Stimulated activated naive CD4-positive, alpha-beta T cell (primary cell): ENCODE measurements at regions not wholly inside any gene's neighbourhood (a gene's known extent, or its start where the extent isn't known, plus 50 kb on each side); places are given as distances from the start of the nearest gene placed in this dataset.

Experiments
- DNase-seq, 6 experiments: peaks; one replicate each; lab custom pipeline; 2025; lab: John Stamatoyannopoulos, UW

- no peak for DNase-seq
Measured at GRCh38 chr3:24838533-24838932, 343.9 kb upstream of the THRB start.

GRCh38 chr3:24843955-24844354, 349.3 kb upstream of the THRB start:
- no peak for DNase-seq

- DNase-seq, result no peak
Measured at GRCh38 chr3:24845524-24846155, 351.0 kb upstream of the THRB start.

DNA sequence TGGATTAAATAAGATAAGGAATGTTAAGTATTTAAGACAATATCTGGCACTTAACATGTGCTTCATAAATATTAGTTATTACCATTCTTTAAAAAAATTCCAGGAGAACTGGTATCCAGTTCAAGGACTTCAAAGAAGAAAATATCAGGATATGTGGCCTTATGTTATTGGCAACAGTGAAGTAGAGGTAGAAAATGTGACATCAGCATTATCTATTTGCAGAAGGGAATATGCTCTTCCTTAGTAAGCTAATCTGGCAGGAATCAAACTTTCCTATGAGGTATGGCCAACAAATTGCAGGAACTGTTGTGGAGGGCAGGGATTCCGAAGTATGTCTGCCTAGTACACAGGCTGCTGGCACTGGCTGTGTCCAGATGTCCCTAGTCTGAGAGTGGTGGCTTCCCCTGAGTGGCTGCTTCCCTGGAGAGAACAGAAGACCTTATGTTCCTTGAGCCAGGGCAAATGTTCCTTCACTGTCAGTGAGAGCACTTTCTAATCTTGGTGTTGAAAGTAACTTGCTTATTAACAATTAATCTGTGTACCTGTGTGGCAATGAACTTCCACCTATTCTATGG, 351.7 kb upstream of the THRB start:
- no peak for DNase-seq

DNA sequence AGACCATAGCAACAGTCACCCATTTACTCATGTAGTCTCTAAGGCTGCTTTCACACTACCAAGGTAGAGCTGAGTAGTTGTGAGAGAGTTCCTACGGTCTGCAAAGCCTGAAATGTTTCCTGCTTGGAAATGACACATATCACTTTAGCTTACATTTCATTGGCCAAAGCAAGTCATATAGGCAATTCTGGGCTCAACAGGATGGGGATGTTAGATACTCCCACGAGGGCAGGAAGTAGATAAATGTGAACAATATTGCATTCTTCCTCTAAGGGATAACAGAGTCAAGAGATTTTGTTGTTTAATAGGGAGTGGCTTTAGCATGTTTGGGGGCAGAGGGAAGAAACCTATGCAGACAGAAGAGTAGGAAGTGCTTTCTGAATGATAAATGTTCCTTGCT, 355.6 kb upstream of the THRB start:
- DNase-seq, result no peak

DNA sequence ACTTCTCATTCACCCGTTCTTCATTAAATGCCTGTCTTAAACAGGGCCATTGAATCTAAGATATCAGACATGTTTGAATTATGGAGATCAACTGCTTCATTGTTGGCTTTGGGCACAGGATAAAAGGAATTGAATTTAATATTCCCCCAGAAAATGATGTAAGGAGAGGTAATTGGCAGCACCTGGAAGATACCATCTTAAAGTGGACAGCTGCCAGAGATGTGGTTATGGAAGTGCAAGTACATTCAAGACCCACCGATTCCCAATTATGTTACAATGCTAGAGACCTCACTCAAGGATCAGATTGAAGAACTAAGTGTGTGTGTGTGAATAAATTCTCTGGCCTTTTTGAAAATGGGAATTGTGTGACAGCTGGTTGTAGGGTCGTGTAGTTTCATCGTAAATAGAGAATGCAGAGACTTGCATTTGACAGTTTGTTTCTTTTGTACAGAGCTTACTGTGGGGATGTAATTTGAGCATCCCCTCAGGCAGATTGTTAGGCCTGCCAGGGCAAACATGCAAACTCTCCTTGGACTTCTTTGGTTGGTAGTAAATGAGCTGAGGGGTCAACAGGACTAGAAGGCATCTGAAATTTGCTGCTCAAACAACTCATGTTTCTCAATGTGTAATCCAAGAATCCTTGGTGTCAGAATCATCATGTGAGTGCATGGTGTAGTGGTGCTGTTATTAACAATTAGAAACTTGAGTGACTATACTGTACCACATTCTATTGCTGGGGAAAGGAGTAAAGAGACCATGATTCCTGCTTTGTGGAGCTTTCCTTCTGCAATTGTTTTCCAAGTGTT, 359.2 kb upstream of the THRB start:
- no peak for DNase-seq

DNA sequence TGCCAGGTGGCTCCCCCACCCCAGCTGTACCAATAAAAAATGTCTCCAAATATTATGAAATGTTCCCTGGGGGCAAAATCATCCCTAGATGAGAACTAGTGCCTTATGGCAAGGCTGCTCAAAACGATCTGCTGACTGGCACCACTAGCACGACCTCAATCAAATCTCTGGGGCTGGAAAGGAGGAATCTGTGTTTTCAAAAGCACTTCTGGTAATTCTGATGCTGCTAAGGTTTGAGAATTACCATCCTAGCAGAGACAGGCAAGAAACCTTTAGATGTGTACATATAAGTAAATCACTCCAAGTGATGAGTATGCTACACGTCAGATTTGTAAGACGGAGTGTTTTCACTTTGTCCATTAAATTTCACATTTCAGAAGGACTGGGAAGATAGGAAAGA, 360.1 kb upstream of the THRB start:
- no peak for DNase-seq

DNA sequence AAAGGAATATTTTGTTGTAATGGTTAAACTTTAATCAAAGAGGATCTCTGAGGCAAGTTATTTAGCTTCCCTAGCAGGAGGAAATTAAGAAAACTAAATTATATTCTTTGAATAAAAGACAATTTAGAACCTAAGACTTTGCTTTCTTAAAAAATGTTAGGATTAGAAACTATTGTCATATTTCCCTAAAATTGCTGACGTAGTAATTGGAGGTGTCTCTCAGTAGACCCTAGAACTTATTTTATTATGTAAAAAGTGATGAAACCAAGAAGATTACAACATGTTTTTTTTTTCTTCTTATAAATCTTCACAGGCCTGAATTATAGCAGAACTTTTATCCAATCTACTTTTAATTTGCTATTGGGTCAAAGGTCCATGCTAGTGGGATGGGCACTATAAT, 363.3 kb upstream of the THRB start:
- DNase-seq, result no peak

DNA sequence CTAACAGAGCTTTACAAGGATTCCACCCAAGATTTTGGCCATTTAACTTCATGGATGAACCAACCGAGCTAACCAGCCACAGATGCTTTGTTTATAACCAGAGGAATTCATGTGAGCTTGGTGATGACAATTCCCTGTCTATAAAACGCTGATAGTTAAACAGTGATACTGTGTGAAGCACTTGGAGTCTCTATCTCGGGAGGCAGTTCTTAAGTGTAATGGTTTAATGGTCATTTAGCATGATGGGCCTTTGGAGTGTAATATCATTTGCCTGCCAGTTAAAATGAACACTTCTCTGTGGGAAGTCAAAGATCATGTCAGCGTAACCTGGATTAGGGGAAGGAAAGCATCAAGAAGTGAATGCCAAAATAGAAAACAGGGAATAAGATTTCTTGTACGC, 368.6 kb upstream of the THRB start:
- DNase-seq, result no peak

DNA sequence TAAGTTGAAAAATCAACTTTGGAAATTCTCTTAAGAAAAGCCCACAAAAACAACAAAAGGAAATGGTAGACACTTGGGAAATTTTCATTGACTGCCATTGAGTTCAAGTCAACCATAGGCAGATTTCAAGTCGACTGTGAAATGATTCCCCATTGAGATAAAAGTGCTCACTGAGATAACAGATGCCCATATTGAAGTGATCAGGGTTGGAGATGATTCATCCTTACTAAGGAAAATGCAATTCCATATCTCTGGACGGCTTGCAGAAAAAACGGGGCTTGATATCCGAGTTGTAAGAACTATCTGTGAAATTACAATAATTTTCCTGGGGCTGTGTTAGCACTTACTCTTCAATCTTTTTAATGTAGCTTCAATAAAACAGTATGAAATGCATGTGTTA, 373.1 kb upstream of the THRB start:
- no peak for DNase-seq

GRCh38 chr3:24881239-24881638, 386.6 kb upstream of the THRB start:
- DNase-seq, result no peak

DNA sequence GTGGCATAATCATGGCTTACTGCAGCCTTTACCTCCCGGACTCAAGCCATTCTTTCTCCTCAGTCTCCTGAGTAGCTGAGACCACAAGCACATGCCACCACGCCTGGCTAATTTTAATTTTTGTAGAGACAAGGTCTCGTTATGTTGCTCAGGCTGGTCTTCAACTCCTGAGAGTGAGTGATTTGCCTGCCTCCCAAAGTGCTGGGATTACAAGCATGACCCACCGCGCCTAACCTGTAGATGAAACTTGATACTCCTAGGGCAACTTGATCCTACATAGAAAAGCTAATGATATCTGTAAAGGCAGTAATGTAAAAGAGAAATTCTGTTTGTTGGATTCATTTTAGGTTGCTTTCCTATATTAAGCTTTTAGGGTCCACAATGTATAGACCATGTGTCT, 391.9 kb upstream of the THRB start:
- no peak for DNase-seq

- no peak for DNase-seq
Measured at GRCh38 chr3:24890012-24890411, 395.4 kb upstream of the THRB start.

GRCh38 chr3:24899373-24899772, 404.7 kb upstream of the THRB start:
- no peak for DNase-seq

- DNase-seq, result no peak
Measured at GRCh38 chr3:24899901-24900603, 405.4 kb upstream of the THRB start.

- no peak for DNase-seq
Measured at GRCh38 chr3:24905266-24905665, 410.6 kb upstream of the THRB start.

DNA sequence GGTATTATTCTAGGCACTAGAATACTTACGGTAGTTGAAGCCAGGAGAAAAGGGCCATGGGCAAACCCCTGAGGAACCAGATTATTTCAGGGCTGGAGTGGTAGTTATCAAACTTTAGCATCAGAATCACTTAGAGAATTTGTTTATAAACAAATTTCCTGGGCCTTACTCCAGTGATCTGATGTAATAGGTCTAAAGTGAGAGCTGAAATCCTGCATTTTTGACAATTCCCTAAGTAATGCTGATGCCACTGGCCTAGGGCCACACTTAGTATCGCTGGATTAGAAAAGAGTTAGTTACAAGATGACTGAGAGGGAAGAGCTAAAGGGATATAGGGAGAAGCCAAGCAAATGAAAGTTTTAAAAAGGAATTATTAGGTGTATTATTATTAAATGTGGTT, 412.5 kb upstream of the THRB start:
- DNase-seq, result no peak

- DNase-seq, result no peak
Measured at GRCh38 chr3:24911076-24911475, 416.4 kb upstream of the THRB start.

GRCh38 chr3:24915639-24916038, 421.0 kb upstream of the THRB start:
- no peak for DNase-seq

GRCh38 chr3:24917908-24918307, 423.3 kb upstream of the THRB start:
- no peak for DNase-seq

- DNase-seq, result no peak
Measured at GRCh38 chr3:24923570-24923969, 428.9 kb upstream of the THRB start.

DNA sequence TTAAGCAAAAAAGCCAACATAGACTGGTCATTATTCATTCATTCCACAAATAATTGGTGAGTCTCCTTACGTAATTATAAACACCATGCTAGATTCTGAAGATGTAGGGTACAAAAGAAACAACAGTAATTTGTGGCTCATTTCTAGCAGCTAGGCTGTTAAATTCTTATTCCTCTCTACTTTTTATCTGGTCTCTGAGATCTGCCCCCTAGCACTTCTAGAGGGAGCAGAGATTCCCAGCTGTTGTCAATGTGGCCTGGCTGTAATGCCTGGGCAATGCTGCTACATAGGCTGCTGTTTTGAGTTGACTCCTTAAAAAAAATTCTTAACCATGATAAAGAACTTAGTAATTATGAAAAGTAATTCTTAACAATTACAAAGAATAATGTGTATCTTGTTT, 434.9 kb upstream of the THRB start:
- DNase-seq, result no peak

DNA sequence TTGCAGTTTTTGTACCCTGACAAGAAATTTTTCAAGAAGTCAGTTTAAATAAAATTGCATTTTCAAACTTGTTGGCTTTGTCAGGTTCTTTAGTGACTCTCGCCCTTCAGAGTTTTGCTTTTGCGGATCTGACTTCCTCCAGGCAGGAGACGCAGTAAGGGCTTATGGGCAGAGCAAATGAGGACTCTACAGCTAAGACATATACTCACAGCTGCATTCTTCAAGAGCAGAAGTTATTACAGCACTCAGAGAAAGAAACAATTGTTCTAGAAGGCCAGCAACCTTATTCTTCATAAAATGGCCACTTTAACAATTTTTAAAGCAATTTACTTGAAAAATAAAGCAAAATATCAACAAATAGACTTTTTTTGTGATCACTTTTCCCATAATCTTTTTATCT, 438.8 kb upstream of the THRB start:
- no peak for DNase-seq
